OCI-LY7 (cell line): ENCODE measurements at regions not wholly inside any gene's neighbourhood (a gene's known extent, or its start where the extent isn't known, plus 50 kb on each side); places are given as distances from the start of the nearest gene placed in this dataset.

ENCODE experiments used
- EZH2phosphoT487 ChIP-seq: fragments of 200-600 bp; sonication (generic); IDR thresholded peaks from 2 replicates; pipeline ENCODE4 v1.6.1; 2018; ENCODE audit warnings: low read depth, borderline replicate concordance, mild to moderate bottlenecking, mixed run types, antibody characterized with exemption, low read length, moderate library complexity, mixed read lengths
- TF ChIP-seq, protein P1 (sequence below): fragments of 200-600 bp; sonication (generic); conservative IDR thresholded peaks from 2 replicates; pipeline ENCODE4 v1.5.1; 2014; ENCODE audit warnings: mild to moderate bottlenecking, antibody characterized with exemption, low read length, moderate library complexity, mixed read lengths

DNA sequence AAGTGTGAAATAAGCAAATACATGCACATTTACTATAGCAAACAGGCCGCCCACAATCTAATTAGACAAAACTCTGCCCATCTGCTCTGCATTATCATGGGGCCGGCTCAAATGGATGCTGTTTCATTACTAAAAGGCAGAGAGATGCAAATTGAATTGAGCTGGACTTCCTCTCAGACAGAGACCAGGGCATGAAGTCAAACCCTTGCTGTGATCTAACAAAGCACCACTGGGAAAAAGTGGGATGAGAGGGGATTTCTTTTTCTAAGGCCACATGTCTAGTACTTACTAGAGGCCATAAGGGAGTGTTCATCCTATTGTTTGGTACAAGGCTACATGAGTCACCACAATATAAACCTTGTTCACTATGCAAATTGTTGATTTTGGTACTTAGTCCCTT, 614.7 kb downstream of the ISL1 start:
- TF ChIP-seq, protein P1, sequence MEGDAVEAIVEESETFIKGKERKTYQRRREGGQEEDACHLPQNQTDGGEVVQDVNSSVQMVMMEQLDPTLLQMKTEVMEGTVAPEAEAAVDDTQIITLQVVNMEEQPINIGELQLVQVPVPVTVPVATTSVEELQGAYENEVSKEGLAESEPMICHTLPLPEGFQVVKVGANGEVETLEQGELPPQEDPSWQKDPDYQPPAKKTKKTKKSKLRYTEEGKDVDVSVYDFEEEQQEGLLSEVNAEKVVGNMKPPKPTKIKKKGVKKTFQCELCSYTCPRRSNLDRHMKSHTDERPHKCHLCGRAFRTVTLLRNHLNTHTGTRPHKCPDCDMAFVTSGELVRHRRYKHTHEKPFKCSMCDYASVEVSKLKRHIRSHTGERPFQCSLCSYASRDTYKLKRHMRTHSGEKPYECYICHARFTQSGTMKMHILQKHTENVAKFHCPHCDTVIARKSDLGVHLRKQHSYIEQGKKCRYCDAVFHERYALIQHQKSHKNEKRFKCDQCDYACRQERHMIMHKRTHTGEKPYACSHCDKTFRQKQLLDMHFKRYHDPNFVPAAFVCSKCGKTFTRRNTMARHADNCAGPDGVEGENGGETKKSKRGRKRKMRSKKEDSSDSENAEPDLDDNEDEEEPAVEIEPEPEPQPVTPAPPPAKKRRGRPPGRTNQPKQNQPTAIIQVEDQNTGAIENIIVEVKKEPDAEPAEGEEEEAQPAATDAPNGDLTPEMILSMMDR: no peak
- no peak for TF ChIP-seq EZH2phosphoT487
